ENCODE measurements at regions not wholly inside any gene's neighbourhood (a gene's known extent, or its start where the extent isn't known, plus 50 kb on each side); places are given as distances from the start of the nearest gene placed in this dataset.

GRCh38 chr6:115460913-115461312 is 599.8 kb downstream of the FRK start:
- H3K9me3 ChIP-seq: no peaks in the 10 kb centered on the region
- H3K79me2 ChIP-seq (ENCODE audit: insufficient read depth): no peaks in the 10 kb centered on the region
- no peaks in the 10 kb centered on the region for H3K27me3 ChIP-seq (ENCODE audit: insufficient read depth)
- POLR2A ChIA-PET: no interaction called here
- no peak for DNase-seq
- H3F3A ChIP-seq (replicated peaks; ENCODE audit: insufficient read depth): no peaks in the 10 kb centered on the region
- H3K36me3 ChIP-seq (replicated peaks in 1 of 2; ENCODE audit: control insufficient read depth in 1 of 2, insufficient read depth in 2 of 2, low read length in 1 of 2): no peaks in the 10 kb centered on the region
- no peaks in the 10 kb centered on the region for H4K20me1 ChIP-seq (ENCODE audit: insufficient read depth)
- TF ChIP-seq RAD21 (IDR thresholded peaks at IDR 0.05; ENCODE audit: low read length) (no peak), MXI1 (IDR thresholded peaks at IDR 0.05; ENCODE audit: low read depth, low read length) (no peak), USF2 (IDR thresholded peaks at IDR 0.05; ENCODE audit: borderline replicate concordance, low read depth, low read length) (no peak), RXRA (IDR thresholded peaks at IDR 0.05; ENCODE audit: borderline replicate concordance, low read depth) (no peak), IRF3 (IDR thresholded peaks at IDR 0.05; ENCODE audit: low read depth, low read length) (no peak), TCF12 (IDR thresholded peaks at IDR 0.05) (no peak), GATA2 (CRISPR knock-in tag; IDR thresholded peaks at IDR 0.05) (no peak), NRF1 (IDR thresholded peaks at IDR 0.05; ENCODE audit: low read depth, low read length) (no peak)
- H3K9ac ChIP-seq: no peak overlapping the region
- H2AFZ ChIP-seq (ENCODE audit: low read depth): no peak overlapping the region
- CTCF ChIA-PET: no interaction called here
- H3K27ac ChIP-seq (ENCODE audit: low read depth in 2 of 2, low read length in 1 of 2): no peak overlapping the region
- no peak overlapping the region for H3K4me2 ChIP-seq
- 26% methylated on average over 1 of the region's 1 CpG for WGBS (ENCODE audit: low lambda C conversion rate)
- no peaks in the 10 kb centered on the region for H3K9me2 ChIP-seq
- H3K4me1 ChIP-seq (ENCODE audit: control insufficient read depth in 1 of 2, insufficient read depth in 2 of 2, low read depth in 1 of 2, low read length in 1 of 2): no peaks in the 10 kb centered on the region
- no peak overlapping the region for H3K4me3 ChIP-seq (ENCODE audit: low read depth in 2 of 2, low read length in 1 of 2)

- Histone ChIP-seq H3K9ac (no peak overlapping the region), H3K27me3 (ENCODE audit: insufficient read depth) (no peaks in the 10 kb centered on the region), H3K4me2 (no peak overlapping the region), H4K20me1 (ENCODE audit: insufficient read depth) (no peaks in the 10 kb centered on the region), H3K9me3 (no peaks in the 10 kb centered on the region), H2AFZ (ENCODE audit: low read depth) (no peak overlapping the region), H3K9me2 (0 out of 2 replicates have a peak, but pooled peaks cover 2% of the 10 kb centered on the region), H3K36me3 (replicated peaks in 1 of 2; ENCODE audit: control insufficient read depth in 1 of 2, insufficient read depth in 2 of 2, low read length in 1 of 2) (no peaks in the 10 kb centered on the region), H3K4me3 (ENCODE audit: low read depth in 2 of 2, low read length in 1 of 2) (no peak overlapping the region), H3F3A (replicated peaks; ENCODE audit: insufficient read depth) (no peaks in the 10 kb centered on the region), H3K4me1 (ENCODE audit: control insufficient read depth in 1 of 2, insufficient read depth in 2 of 2, low read depth in 1 of 2, low read length in 1 of 2) (no peaks in the 10 kb centered on the region), H3K79me2 (ENCODE audit: insufficient read depth) (no peaks in the 10 kb centered on the region), H3K27ac (ENCODE audit: low read depth in 2 of 2, low read length in 1 of 2) (no peak overlapping the region)
- ChIA-PET CTCF (no interaction called here), POLR2A (no interaction called here)
- TF ChIP-seq POLR2AphosphoS5 (IDR thresholded peaks at IDR 0.05; ENCODE audit: low read depth, low read length) (no peak), SIN3A (IDR thresholded peaks at IDR 0.05; ENCODE audit: borderline replicate concordance, low read depth, low read length) (no peak), CHD2 (IDR thresholded peaks at IDR 0.05; ENCODE audit: low read length, partially characterized antibody) (no peak), ELF1 (IDR thresholded peaks at IDR 0.05) (no peak), MXI1 (IDR thresholded peaks at IDR 0.05; ENCODE audit: low read depth, low read length) (no peak), GABPA (IDR thresholded peaks at IDR 0.05; ENCODE audit: low read depth) (no peak), NRF1 (IDR thresholded peaks at IDR 0.05; ENCODE audit: low read depth, low read length) (no peak), NFIC (IDR thresholded peaks at IDR 0.05; ENCODE audit: borderline replicate concordance) (no peak), USF2 (IDR thresholded peaks at IDR 0.05; ENCODE audit: borderline replicate concordance, low read depth, low read length) (no peak), YY1 (IDR thresholded peaks at IDR 0.05; ENCODE audit: low read depth) (no peak), USF1 (IDR thresholded peaks at IDR 0.05; ENCODE audit: borderline replicate concordance, low read depth) (no peak), TAF1 (IDR thresholded peaks at IDR 0.05; ENCODE audit: borderline replicate concordance, low read depth, low read length) (no peak), SMC3 (IDR thresholded peaks at IDR 0.05; ENCODE audit: low read depth, low read length) (no peak), RXRA (IDR thresholded peaks at IDR 0.05; ENCODE audit: borderline replicate concordance, low read depth) (no peak), GATA2 (CRISPR knock-in tag; IDR thresholded peaks at IDR 0.05) (no peak), IRF3 (IDR thresholded peaks at IDR 0.05; ENCODE audit: low read depth, low read length) (no peak), MAX (IDR thresholded peaks at IDR 0.05; ENCODE audit: low read depth) (no peak), FOSL2 (IDR thresholded peaks at IDR 0.05; ENCODE audit: borderline replicate concordance, low read depth) (no peak), RCOR1 (IDR thresholded peaks at IDR 0.05; ENCODE audit: low read length) (no peak), ZBTB33 (IDR thresholded peaks at IDR 0.05; ENCODE audit: borderline replicate concordance, low read depth) (no peak)
- no peak for DNase-seq
Observed at GRCh38 chr6:115456848-115457247, 603.8 kb downstream of the FRK start.

Measured in SK-N-SH (cell line).